Brain microvascular endothelial cell (primary cell): ENCODE measurements at regions not wholly inside any gene's neighbourhood (a gene's known extent, or its start where the extent isn't known, plus 50 kb on each side); places are given as distances from the start of the nearest gene placed in this dataset.

Experiments
- DNase-seq: peaks from one replicate; pipeline ENCODE4 v3.0.0-alpha.2; 2020
- H3K27ac ChIP-seq: fragments of 250-450 bp; sonication (Bioruptor Pico); 2 replicates; pipeline ENCODE4 v1.5.1; 2020; ENCODE audit warnings: mild to moderate bottlenecking, moderate library complexity
- H3K27me3 ChIP-seq: fragments of 250-450 bp; sonication (Bioruptor Pico); replicated peaks from 2 replicates; pipeline ENCODE4 v1.5.1; 2020; ENCODE audit warnings: mild to moderate bottlenecking
- H3K36me3 ChIP-seq: fragments of 250-450 bp; sonication (Bioruptor Pico); replicated peaks from 2 replicates; pipeline ENCODE4 v1.5.1; 2020; ENCODE audit warnings: mild to moderate bottlenecking
- H3K4me3 ChIP-seq: 2 replicates; pipeline ENCODE4 v1.5.1; 2011; ENCODE audit warnings: low read depth, mild to moderate bottlenecking, control low read depth, low read length, moderate library complexity
- CTCF ChIP-seq: IDR thresholded peaks from 2 replicates; pipeline ENCODE4 v1.5.1; 2011; ENCODE audit warnings: low read depth, mild to moderate bottlenecking, moderate library complexity, low read length, control low read depth, inconsistent platforms; ENCODE audit errors: missing control alignments
- in situ Hi-C: cut with HindIII; loops from 2 replicates; pipeline ENCODE4 v1.10.0; 2017; ENCODE audit warnings: low sequenced_read_pairs, low pct_ligation_motif_present

- no peaks in the 10 kb centered on the region for H3K36me3 ChIP-seq
- no peak for TF ChIP-seq CTCF
- in situ Hi-C loops: no loop called here
- H3K4me3 ChIP-seq: no peak overlapping the region
- H3K27ac ChIP-seq: no peak overlapping the region
- H3K27me3 ChIP-seq: no peaks in the 10 kb centered on the region
- DNase-seq: no peak
These were observed 482.2 kb downstream of the SLITRK5 start for GRCh38 chr13:88153353-88153752.

DNA sequence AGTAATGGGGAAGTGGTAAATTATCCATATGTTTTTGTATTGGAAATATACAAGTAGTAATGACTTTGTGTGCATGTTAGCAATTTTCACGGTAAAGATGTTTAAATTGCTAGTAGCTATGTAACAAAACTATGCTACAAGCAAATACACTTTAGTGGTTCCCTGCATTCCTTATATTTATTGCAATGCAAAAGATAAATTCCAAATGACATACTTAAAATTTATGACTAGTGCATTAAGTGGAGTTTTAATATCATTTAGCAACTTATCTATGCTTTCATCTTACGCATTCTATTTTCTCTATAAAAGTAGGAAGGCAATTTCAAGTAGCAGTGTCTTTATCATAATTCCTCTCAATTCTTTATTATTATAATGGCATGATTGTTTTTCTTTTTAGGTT lies 482.8 kb downstream of the SLITRK5 start:
- TF ChIP-seq CTCF: no peak
- no peak overlapping the region for H3K4me3 ChIP-seq
- H3K27ac ChIP-seq: no peak overlapping the region
- no peak for DNase-seq
- no peaks in the 10 kb centered on the region for H3K27me3 ChIP-seq
- H3K36me3 ChIP-seq: no peaks in the 10 kb centered on the region
- in situ Hi-C loops: no loop called here

DNA sequence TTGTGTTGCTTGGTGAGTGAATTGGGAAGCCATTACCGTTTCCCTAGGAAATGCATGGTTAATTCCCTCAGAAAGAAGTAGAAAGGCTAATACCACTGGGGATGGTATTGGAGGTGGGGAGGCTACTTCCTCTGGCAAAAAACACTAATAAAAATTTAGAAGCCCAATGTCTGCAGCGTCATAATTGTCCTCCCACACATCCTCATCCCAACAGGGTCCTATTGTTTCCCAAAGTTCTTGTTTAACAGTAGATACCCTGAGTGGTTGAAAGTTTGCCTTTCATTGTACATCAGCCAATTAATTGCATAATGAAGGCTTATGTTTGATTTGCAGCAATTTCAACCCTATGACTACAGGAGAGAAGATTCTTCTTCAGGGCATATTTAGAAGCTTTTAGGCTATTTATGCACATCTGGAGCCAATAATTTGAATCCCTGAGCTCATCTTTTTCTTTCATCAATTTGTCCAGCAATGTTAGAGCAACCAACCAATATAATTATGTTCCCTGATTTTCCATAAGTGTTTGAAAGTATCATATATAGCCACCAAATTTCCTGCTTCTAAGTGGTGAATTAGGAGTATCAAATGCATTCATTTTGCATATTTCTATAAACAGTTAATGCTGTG lies 491.0 kb downstream of the SLITRK5 start:
- no peak for DNase-seq
- TF ChIP-seq CTCF: no peak
- Histone ChIP-seq H3K4me3 (no peak overlapping the region), H3K27me3 (no peaks in the 10 kb centered on the region), H3K27ac (no peak overlapping the region), H3K36me3 (no peaks in the 10 kb centered on the region)
- in situ Hi-C loops: no loop called here

- Histone ChIP-seq H3K4me3 (no peak overlapping the region), H3K27me3 (no peaks in the 10 kb centered on the region), H3K36me3 (no peaks in the 10 kb centered on the region), H3K27ac (no peak overlapping the region)
- no peak for DNase-seq
- TF ChIP-seq CTCF: no peak
- in situ Hi-C loops: no loop called here
These were observed 505.1 kb downstream of the SLITRK5 start for GRCh38 chr13:88176231-88176630.

- Histone ChIP-seq H3K27ac (no peak overlapping the region), H3K36me3 (no peaks in the 10 kb centered on the region), H3K4me3 (no peak overlapping the region), H3K27me3 (no peaks in the 10 kb centered on the region)
- no peak for DNase-seq
- TF ChIP-seq CTCF: no peak
- in situ Hi-C loops: no loop called here
These were observed 512.3 kb downstream of the SLITRK5 start for GRCh38 chr13:88183440-88183839.

DNA sequence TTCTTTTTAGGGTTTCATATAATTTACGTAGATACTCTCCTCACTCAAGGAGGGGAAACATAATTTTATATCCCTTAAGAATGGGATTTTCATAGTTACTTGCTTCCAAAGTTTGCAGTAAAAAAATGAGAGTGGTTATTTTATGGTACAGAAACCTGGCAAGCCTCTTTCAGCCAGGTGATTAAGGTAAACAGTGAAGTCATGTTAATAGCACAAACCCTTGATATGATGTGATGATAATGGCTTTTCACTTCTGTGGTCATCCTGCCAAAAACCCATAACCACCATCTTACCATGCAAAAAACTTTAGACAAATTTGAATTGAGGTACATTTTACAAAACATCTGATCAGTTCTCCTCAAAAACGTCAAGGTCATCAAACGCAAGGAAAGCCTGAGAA lies 517.8 kb downstream of the SLITRK5 start:
- no peaks in the 10 kb centered on the region for H3K27me3 ChIP-seq
- no peak overlapping the region for H3K27ac ChIP-seq
- TF ChIP-seq CTCF: no peak
- H3K4me3 ChIP-seq: no peak overlapping the region
- in situ Hi-C loops: no loop called here
- no peak for DNase-seq
- no peaks in the 10 kb centered on the region for H3K36me3 ChIP-seq
